KMS-11 (cell line): ENCODE measurements at regions not wholly inside any gene's neighbourhood (a gene's known extent, or its start where the extent isn't known, plus 50 kb on each side); places are given as distances from the start of the nearest gene placed in this dataset.

Experiments used
- H2AFZ ChIP-seq: fragments of 200-600 bp; sonication (generic); 2 replicates; pipeline ENCODE4 v1.6.1; 2016; ENCODE audit warnings: antibody characterized with exemption, mixed run types, low read depth
- H3K27ac ChIP-seq: fragments of 200-600 bp; sonication (generic); 2 replicates; pipeline ENCODE4 v1.6.1; 2016; ENCODE audit warnings: mild to moderate bottlenecking, mixed run types
- H3K27me3 ChIP-seq: fragments of 200-600 bp; sonication (generic); 2 replicates; pipeline ENCODE4 v1.6.1; 2017; ENCODE audit warnings: mild to moderate bottlenecking, low read depth, mixed run types, moderate library complexity; ENCODE audit not compliant: insufficient read depth
- H3K36me3 ChIP-seq: fragments of 200-600 bp; sonication (generic); 2 replicates; pipeline ENCODE4 v1.6.1; 2017; ENCODE audit warnings: mild to moderate bottlenecking, mixed run types; ENCODE audit not compliant: insufficient read depth
- H3K4me1 ChIP-seq: fragments of 200-600 bp; sonication (generic); 2 replicates; pipeline ENCODE4 v1.6.1; 2016; ENCODE audit warnings: mild to moderate bottlenecking, low read depth, mixed run types; ENCODE audit not compliant: poor library complexity, severe bottlenecking
- H3K4me2 ChIP-seq: fragments of 200-600 bp; sonication (generic); 2 replicates; pipeline ENCODE4 v1.7.0; 2016; ENCODE audit warnings: mild to moderate bottlenecking, mixed run types
- H3K4me3 ChIP-seq: fragments of 200-600 bp; sonication (generic); IDR thresholded peaks from 2 replicates; pipeline ENCODE4 v1.6.1; 2017; ENCODE audit warnings: low read depth, low read length, mixed read lengths; ENCODE audit not compliant: insufficient read depth
- H3K79me2 ChIP-seq: fragments of 200-600 bp; sonication (generic); 2 replicates; pipeline ENCODE4 v1.6.1; 2016; ENCODE audit warnings: low read depth, mixed run types; ENCODE audit not compliant: insufficient read depth
- H3K9ac ChIP-seq: fragments of 200-600 bp; sonication (generic); 2 replicates; pipeline ENCODE4 v1.6.1; 2016; ENCODE audit warnings: mild to moderate bottlenecking, mixed run types
- H4K20me1 ChIP-seq: fragments of 200-600 bp; sonication (generic); 2 replicates; pipeline ENCODE4 v1.6.1; 2016; ENCODE audit warnings: mild to moderate bottlenecking, mixed run types; ENCODE audit not compliant: insufficient read depth
- CTCF ChIP-seq: fragments of 200-600 bp; sonication (generic); conservative IDR thresholded peaks from 2 replicates; pipeline ENCODE4 v1.6.1; 2017; ENCODE audit warnings: low read depth, mild to moderate bottlenecking, antibody characterized with exemption, low read length, moderate library complexity, mixed read lengths

DNA sequence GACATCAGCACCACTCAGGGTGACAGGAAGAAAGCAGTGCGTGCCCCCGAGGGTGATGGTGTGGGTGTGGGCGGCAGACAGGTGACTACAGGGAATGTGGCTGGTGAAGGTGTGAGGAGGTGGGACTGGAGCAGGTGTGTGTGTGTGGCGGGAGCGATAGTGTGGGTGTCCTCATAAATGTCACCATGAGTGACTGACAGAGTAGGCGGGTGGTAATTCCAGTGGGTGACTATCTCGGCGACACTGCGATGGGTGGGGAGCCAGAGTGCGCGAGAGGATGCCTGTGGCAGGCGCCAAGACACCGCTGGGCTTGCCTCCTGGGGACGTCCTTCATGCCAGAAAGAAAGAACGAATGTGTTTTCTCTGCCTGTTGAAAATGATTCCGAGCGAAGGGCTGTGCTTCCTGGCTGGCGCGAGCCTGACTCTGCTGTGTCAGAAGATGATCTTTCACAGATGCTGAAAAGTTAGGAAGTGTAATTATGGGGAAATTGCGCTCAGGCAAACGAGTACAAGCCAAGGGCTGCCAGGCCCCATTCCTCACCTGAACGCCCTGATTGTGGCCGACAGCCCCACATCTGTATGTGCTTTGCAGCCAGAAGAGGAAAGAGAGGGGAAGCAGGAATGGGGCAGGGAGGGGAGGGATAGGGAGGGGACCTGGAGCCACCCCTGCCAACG, 98.8 kb upstream of the CD82 start:
- Histone ChIP-seq H3K27me3 (no peaks in the 10 kb centered on the region), H3K4me2 (no peak overlapping the region), H3K4me1 (no peaks in the 10 kb centered on the region)

DNA sequence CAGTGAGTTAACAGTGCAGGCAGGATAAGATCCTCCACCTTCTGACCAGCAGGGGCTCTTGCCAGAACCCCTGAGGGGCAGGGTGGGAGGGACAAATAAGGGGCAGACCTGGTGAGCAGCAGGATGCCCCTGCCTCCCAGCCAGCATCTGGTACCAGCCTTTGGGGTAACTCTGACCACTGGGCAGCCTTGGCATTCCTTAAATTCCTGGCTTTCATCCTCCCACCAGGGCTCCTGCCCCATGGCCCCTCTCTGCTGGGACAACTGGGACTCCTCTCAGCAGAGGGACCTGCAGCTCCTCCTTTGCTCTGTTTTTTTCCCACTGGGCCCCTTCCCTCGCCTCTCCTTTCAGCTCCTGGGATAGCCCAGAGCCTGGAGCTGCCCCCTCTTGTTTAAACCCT, 98.0 kb upstream of the CD82 start:
- no peak overlapping the region for H2AFZ ChIP-seq
- H4K20me1 ChIP-seq = no peaks in the 10 kb centered on the region
- H3K4me2 ChIP-seq = no peak overlapping the region
- H3K9ac ChIP-seq = no peak overlapping the region
- no peaks in the 10 kb centered on the region for H3K4me1 ChIP-seq
- no peaks in the 10 kb centered on the region for H3K27me3 ChIP-seq
- H3K27ac ChIP-seq = no peak overlapping the region
- no peak overlapping the region for H3K4me3 ChIP-seq
- no peaks in the 10 kb centered on the region for H3K36me3 ChIP-seq
- H3K79me2 ChIP-seq = no peaks in the 10 kb centered on the region
- no peak for TF ChIP-seq CTCF

More for the DNA sequence above, 98.8 kb upstream of the CD82 start:
- Histone ChIP-seq H3K36me3 (no peaks in the 10 kb centered on the region), H3K79me2 (no peaks in the 10 kb centered on the region), H2AFZ (no peak overlapping the region), H3K27ac (no peak overlapping the region), H3K9ac (no peak overlapping the region), H3K4me3 (no peak overlapping the region), H4K20me1 (no peaks in the 10 kb centered on the region)
- TF ChIP-seq CTCF = no peak

GRCh38 chr11:44467931-44468330, 97.5 kb upstream of the CD82 start:
- Histone ChIP-seq H3K4me1 (no peaks in the 10 kb centered on the region), H3K27me3 (no peaks in the 10 kb centered on the region), H3K79me2 (no peaks in the 10 kb centered on the region), H3K4me2 (no peak overlapping the region), H3K4me3 (no peak overlapping the region), H2AFZ (no peak overlapping the region), H3K9ac (no peak overlapping the region), H4K20me1 (no peaks in the 10 kb centered on the region), H3K27ac (no peak overlapping the region), H3K36me3 (no peaks in the 10 kb centered on the region)
- TF ChIP-seq CTCF = no peak

DNA sequence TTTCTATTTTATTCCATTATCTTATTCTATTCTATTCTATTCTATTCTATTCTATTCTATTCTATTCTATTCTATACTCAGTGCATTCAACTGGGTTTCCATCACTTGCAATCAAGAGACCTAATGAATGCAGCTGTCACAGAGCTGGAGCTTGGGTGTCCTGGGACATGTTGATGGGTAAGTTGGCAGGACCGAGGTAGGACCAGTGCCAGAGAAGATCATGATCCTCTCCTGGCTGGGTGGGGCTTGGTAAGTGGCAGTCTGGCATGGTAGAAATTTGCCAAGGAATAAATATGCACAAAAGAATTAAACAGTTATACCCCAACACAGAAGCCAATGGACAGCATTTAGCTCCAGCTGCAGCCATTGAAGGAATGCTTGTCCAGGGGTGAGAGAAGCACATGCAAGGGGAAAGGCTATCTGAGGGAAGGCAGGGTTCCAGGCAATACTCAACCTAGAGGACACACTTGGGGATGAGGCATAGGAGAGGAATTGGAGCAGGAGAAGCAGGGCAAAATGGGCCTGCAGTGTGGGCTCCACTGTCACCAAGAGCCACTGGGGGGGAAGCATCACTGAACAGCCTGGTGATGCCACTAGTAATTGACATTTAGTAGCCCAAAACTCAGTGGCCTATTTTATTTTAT, 97.0 kb upstream of the CD82 start:
- Histone ChIP-seq H3K27ac (no peak overlapping the region), H3K36me3 (no peaks in the 10 kb centered on the region), H3K4me1 (no peaks in the 10 kb centered on the region), H3K79me2 (no peaks in the 10 kb centered on the region), H4K20me1 (no peaks in the 10 kb centered on the region), H3K4me2 (no peak overlapping the region), H3K27me3 (no peaks in the 10 kb centered on the region), H2AFZ (no peak overlapping the region), H3K4me3 (no peak overlapping the region), H3K9ac (no peak overlapping the region)
- no peak for TF ChIP-seq CTCF
